ENCODE measurements at regions not wholly inside any gene's neighbourhood (a gene's known extent, or its start where the extent isn't known, plus 50 kb on each side); places are given as distances from the start of the nearest gene placed in this dataset.
"Not testable (repeated sequence)": the region's sequence is repeated elsewhere in the genome, so short reads cannot be mapped to it uniquely, and the experiment has no call there.

DNA sequence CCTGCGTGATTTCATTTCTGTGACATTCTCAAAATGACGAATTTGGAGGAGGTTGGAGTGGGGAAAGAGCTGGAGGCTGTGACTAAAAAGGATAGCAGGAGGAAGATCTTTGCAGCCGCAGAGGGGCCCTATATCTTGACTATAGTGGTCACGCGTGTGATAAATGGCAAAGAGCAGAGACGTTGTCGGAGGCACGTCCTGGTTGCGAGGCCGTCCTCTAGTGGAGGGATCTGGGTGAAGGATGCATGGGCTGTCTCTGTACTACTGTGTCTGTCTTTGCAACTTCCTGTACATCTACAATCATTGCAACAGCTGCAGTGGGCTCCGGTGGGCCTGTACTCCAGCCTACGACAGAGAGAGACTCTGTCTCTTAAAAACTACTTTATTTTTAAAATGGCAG is 76.6 kb downstream of the YTHDF1 start:
- Histone ChIP-seq H3K4me3 (no peak overlapping the region), H3K9me3 (no peaks in the 10 kb centered on the region), H3K36me3 (no peaks in the 10 kb centered on the region), H3K27ac (no peak overlapping the region), H3K4me1 (no peaks in the 10 kb centered on the region), H3K27me3 (peaks cover 0 to 43% of the 10 kb centered on the region in 2 donors)
- intact Hi-C loops (cut with DNase I; ENCODE audit: low total_unique reads): no loop called here
- TF ChIP-seq, protein P1, sequence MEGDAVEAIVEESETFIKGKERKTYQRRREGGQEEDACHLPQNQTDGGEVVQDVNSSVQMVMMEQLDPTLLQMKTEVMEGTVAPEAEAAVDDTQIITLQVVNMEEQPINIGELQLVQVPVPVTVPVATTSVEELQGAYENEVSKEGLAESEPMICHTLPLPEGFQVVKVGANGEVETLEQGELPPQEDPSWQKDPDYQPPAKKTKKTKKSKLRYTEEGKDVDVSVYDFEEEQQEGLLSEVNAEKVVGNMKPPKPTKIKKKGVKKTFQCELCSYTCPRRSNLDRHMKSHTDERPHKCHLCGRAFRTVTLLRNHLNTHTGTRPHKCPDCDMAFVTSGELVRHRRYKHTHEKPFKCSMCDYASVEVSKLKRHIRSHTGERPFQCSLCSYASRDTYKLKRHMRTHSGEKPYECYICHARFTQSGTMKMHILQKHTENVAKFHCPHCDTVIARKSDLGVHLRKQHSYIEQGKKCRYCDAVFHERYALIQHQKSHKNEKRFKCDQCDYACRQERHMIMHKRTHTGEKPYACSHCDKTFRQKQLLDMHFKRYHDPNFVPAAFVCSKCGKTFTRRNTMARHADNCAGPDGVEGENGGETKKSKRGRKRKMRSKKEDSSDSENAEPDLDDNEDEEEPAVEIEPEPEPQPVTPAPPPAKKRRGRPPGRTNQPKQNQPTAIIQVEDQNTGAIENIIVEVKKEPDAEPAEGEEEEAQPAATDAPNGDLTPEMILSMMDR (IDR thresholded peaks at IDR 0.05): no peak
- no peak for TF ChIP-seq POLR2AphosphoS5 (IDR thresholded peaks at IDR 0.05)
- TF ChIP-seq POLR2A (IDR thresholded peaks at IDR 0.05): no peak
- DNase-seq (ENCODE audit: low spot score in 2 of 2): no peak

DNA sequence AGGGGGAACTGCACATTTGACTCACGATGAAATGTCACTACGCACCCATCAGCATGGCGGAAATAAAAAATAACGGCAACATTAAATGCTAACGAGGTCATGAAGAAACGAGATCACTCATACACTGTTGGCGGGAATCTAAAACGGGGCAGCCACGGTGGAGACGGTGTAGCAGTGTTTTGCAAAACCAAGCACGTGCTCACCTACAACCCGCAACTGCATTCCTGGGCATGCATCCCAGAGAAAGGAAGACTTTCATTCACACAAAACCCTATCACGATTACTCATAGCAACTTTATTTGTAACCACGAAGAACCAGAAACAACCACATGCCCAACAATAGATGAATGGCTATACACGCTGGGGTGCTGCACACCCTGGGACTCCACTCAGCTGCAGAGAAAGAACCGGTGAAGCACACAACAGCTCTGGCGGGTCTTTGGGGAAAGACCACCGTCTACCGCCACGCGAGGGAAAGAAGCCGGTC is 77.0 kb downstream of the YTHDF1 start:
- no peak overlapping the region for H3K27ac ChIP-seq
- no peaks in the 10 kb centered on the region for H3K9me3 ChIP-seq
- peaks cover 0 to 43% of the 10 kb centered on the region in 2 donors for H3K27me3 ChIP-seq
- no peaks in the 10 kb centered on the region for H3K4me1 ChIP-seq
- TF ChIP-seq POLR2A (IDR thresholded peaks at IDR 0.05) (no peak), POLR2AphosphoS5 (IDR thresholded peaks at IDR 0.05) (no peak)
- TF ChIP-seq, protein P1 (IDR thresholded peaks at IDR 0.05): no peak
- no peak for DNase-seq (ENCODE audit: low spot score in 2 of 2)
- no peaks in the 10 kb centered on the region for H3K36me3 ChIP-seq
- H3K4me3 ChIP-seq: no peak overlapping the region
- intact Hi-C loops (cut with DNase I; ENCODE audit: low total_unique reads): no loop called here

DNA sequence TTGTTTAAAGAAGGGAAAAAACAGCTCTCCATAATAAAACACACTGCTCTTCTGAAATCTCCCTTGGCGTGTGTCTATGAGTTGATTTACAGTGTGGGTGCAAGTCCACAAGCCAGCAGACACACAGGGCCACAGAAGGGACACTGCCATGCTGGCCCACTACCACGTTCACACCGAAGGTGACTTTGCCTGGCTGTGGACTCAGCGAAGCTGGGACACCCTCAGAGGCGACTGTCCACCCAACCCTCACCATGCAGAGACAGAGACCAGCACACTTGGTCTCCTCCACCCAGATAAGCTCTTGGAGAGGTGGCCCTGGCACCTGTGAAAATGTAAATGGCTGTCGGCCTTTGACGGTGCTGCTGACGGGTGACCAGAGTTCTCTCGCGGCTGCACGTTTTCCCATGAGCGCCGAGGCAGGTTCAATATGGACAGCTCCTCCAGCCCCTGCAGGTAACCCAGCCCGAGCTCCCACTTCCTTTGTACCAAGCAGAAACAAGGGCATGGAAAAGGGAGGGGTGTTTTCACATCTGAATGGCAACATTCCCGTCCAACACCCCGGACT is 78.0 kb downstream of the YTHDF1 start:
- intact Hi-C loops (cut with DNase I; ENCODE audit: low total_unique reads): no loop called here
- H3K36me3 ChIP-seq: no peaks in the 10 kb centered on the region
- no peak overlapping the region for H3K4me3 ChIP-seq
- no peak overlapping the region for H3K27ac ChIP-seq
- H3K27me3 ChIP-seq: peaks cover 0 to 48% of the 10 kb centered on the region in 2 donors
- DNase-seq (ENCODE audit: low spot score in 2 of 2): no peak
- no peaks in the 10 kb centered on the region for H3K4me1 ChIP-seq
- H3K9me3 ChIP-seq: no peaks in the 10 kb centered on the region
- no peak for TF ChIP-seq POLR2AphosphoS5 (IDR thresholded peaks at IDR 0.05)
- no peak for TF ChIP-seq POLR2A (IDR thresholded peaks at IDR 0.05)

DNA sequence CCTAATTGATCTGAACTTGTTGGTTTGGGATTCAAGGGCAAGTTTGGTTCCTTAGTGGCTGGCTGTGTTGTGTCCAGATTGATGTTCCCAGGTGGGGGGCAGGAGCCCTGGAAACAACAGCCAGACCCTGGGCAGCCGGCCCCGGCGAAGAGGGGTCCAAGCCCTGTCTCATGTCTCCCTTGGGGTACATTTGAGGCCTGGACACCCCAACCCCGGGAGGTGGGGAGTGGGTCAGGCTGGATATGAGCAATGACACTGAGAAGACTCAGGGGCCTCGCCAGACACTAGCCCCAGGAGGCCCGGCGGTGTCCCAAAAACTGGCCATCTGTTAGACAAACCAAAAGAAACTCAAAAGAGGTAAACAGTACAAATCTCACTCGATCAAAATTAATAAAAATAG is 79.6 kb downstream of the YTHDF1 start:
- no peaks in the 10 kb centered on the region for H3K36me3 ChIP-seq
- TF ChIP-seq POLR2A (IDR thresholded peaks at IDR 0.05) (no peak), POLR2AphosphoS5 (IDR thresholded peaks at IDR 0.05) (no peak)
- TF ChIP-seq, protein P1 (IDR thresholded peaks at IDR 0.05): no peak
- no peak overlapping the region for H3K4me3 ChIP-seq
- H3K9me3 ChIP-seq: no peaks in the 10 kb centered on the region
- H3K4me1 ChIP-seq: no peaks in the 10 kb centered on the region
- H3K27ac ChIP-seq: no peak overlapping the region
- intact Hi-C loops (cut with DNase I; ENCODE audit: low total_unique reads): no loop called here
- DNase-seq (ENCODE audit: low spot score in 2 of 2): peak in 1 of 2 donors; percentile 39
- peaks cover 0 to 48% of the 10 kb centered on the region in 2 donors for H3K27me3 ChIP-seq

DNA sequence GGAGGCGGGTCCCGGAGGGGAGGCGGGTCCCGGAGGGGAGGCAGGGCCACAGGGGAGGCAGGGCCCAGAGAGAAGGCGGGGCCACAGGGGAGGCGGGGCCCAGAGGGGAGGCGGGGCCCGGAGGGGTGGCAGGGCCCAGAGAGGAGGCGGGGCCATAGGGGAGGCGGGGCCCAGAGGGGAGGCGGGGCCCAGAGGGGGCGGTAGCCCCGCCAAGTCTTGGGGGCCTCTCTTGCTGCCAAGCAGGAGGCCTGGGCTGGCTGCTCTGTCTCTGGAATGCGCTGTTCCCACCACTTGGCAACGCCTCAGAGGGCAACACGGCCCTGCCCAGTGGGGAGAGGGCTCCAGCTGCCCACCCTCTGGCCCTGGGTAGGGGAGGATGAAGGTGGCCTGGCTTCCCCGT is 80.5 kb downstream of the YTHDF1 start:
- Histone ChIP-seq H3K27me3 (peaks cover 0 to 57% of the 10 kb centered on the region in 2 donors), H3K4me1 (no peaks in the 10 kb centered on the region), H3K9me3 (no peaks in the 10 kb centered on the region), H3K4me3 (no peak overlapping the region), H3K27ac (no peak overlapping the region), H3K36me3 (no peaks in the 10 kb centered on the region)
- intact Hi-C loops (cut with DNase I; ENCODE audit: low total_unique reads): no loop called here
- DNase-seq (ENCODE audit: low spot score in 2 of 2): peak in 1 of 2 donors; percentile 36
- TF ChIP-seq POLR2A (IDR thresholded peaks at IDR 0.05): no peak
- no peak for TF ChIP-seq POLR2AphosphoS5 (IDR thresholded peaks at IDR 0.05)
- TF ChIP-seq, protein P1 (IDR thresholded peaks at IDR 0.05): no peak

DNA sequence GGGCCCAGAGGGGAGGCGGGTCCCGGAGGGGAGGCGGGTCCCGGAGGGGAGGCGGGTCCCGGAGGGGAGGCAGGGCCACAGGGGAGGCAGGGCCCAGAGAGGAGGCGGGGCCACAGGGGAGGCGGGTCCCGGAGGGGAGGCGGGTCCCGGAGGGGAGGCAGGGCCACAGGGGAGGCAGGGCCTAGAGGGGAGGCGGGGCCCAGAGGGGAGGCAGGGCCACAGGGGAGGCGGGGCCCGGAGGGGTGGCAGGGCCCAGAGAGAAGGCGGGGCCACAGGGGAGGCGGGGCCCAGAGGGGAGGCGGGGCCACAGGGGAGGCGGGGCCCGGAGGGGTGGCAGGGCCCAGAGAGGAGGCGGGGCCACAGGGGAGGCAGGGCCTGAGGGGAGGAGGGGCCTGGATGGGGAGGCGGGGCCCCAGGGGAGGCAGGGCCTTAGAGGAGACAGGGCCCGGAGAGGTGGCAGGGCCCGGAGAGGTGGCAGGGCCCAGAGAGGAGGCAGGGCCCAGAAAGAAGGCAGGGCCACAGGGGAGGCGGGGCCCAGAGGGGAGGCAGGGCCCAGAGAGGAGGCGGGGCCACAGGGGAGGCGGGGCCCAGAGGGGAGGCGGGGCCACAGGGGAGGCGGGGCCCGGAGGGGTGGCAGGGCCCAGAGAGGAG is 81.1 kb downstream of the YTHDF1 start:
- H3K4me1 ChIP-seq; H3K27ac ChIP-seq; H3K36me3 ChIP-seq; H3K4me3 ChIP-seq; intact Hi-C loops (cut with DNase I; ENCODE audit: low total_unique reads); DNase-seq (ENCODE audit: low spot score in 2 of 2); H3K9me3 ChIP-seq: not testable (repeated sequence)
- peaks cover 0 to 63% of the 10 kb centered on the region in 2 donors for H3K27me3 ChIP-seq
